ENCODE measurements at regions not wholly inside any gene's neighbourhood (a gene's known extent, or its start where the extent isn't known, plus 50 kb on each side); places are given as distances from the start of the nearest gene placed in this dataset.

GRCh38 chr2:198587741-198588140 lies 783.3 kb downstream of the PLCL1 start:
- TF ChIP-seq CEBPB (IDR thresholded peaks at IDR 0.05): no peak
- TF ChIP-seq YY1 (IDR thresholded peaks at IDR 0.05; ENCODE audit: low read depth): no peak
- TF ChIP-seq, protein P1, sequence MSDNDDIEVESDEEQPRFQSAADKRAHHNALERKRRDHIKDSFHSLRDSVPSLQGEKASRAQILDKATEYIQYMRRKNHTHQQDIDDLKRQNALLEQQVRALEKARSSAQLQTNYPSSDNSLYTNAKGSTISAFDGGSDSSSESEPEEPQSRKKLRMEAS (IDR thresholded peaks at IDR 0.05): no peak
- no peak for TF ChIP-seq TCF12 (IDR thresholded peaks at IDR 0.05; ENCODE audit: low read depth)
- TF ChIP-seq, protein P2, sequence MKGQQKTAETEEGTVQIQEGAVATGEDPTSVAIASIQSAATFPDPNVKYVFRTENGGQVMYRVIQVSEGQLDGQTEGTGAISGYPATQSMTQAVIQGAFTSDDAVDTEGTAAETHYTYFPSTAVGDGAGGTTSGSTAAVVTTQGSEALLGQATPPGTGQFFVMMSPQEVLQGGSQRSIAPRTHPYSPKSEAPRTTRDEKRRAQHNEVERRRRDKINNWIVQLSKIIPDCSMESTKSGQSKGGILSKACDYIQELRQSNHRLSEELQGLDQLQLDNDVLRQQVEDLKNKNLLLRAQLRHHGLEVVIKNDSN (IDR thresholded peaks at IDR 0.05): no peak

Measured in Ishikawa (cell line).